ENCODE measurements at regions not wholly inside any gene's neighbourhood (a gene's known extent, or its start where the extent isn't known, plus 50 kb on each side); places are given as distances from the start of the nearest gene placed in this dataset.

- Mint-ChIP-seq H3K9me3 (ENCODE audit: insufficient read depth) (no peaks in the 10 kb centered on the region), H3K27me3 (ENCODE audit: low read depth) (peaks cover 16% of the 10 kb centered on the region), H3K36me3 (ENCODE audit: low read depth) (no peaks in the 10 kb centered on the region), H3K4me1 (ENCODE audit: low read depth) (no peaks in the 10 kb centered on the region), H3K4me3 (no peak overlapping the region), H3K27ac (no peak overlapping the region)
- CTCF ChIA-PET, result no interaction called here
- POLR2A ChIA-PET, result no interaction called here
- ATAC-seq (no peak), DNase-seq (no peak)
Measured at GRCh38 chr5:2023196-2023595, 140.5 kb upstream of the IRX4 start.

GRCh38 chr5:2022436-2022835 is 139.7 kb upstream of the IRX4 start:
- H3K4me3 Mint-ChIP-seq, result no peak overlapping the region
- H3K27me3 Mint-ChIP-seq (ENCODE audit: low read depth), result peaks cover 16% of the 10 kb centered on the region
- no peak overlapping the region for H3K27ac Mint-ChIP-seq
- POLR2A ChIA-PET, result no interaction called here
- H3K4me1 Mint-ChIP-seq (ENCODE audit: low read depth), result no peaks in the 10 kb centered on the region
- no peaks in the 10 kb centered on the region for H3K36me3 Mint-ChIP-seq (ENCODE audit: low read depth)
- H3K9me3 Mint-ChIP-seq (ENCODE audit: insufficient read depth), result no peaks in the 10 kb centered on the region
- no peak for ATAC-seq
- CTCF ChIA-PET, result no interaction called here
- no peak for DNase-seq

GRCh38 chr5:2021484-2022176 is 138.9 kb upstream of the IRX4 start:
- no peak for ATAC-seq
- no peak overlapping the region for H3K27ac Mint-ChIP-seq

GRCh38 chr5:2020730-2021129 is 138.0 kb upstream of the IRX4 start:
- Mint-ChIP-seq H3K4me3 (no peak overlapping the region), H3K9me3 (ENCODE audit: insufficient read depth) (no peaks in the 10 kb centered on the region), H3K4me1 (ENCODE audit: low read depth) (no peaks in the 10 kb centered on the region), H3K27ac (no peak overlapping the region), H3K27me3 (ENCODE audit: low read depth) (peaks cover 12% of the 10 kb centered on the region), H3K36me3 (ENCODE audit: low read depth) (no peaks in the 10 kb centered on the region)
- DNase-seq (no peak), ATAC-seq (no peak)
- ChIA-PET CTCF (no interaction called here), POLR2A (no interaction called here)

More at GRCh38 chr5:2021484-2022176, 138.9 kb upstream of the IRX4 start:
- ChIA-PET CTCF (no interaction called here), POLR2A (no interaction called here)
- no peaks in the 10 kb centered on the region for H3K9me3 Mint-ChIP-seq (ENCODE audit: insufficient read depth)
- H3K4me3 Mint-ChIP-seq, result no peak overlapping the region
- no peak for DNase-seq
- H3K36me3 Mint-ChIP-seq (ENCODE audit: low read depth), result no peaks in the 10 kb centered on the region
- no peaks in the 10 kb centered on the region for H3K4me1 Mint-ChIP-seq (ENCODE audit: low read depth)
- peaks cover 16% of the 10 kb centered on the region for H3K27me3 Mint-ChIP-seq (ENCODE audit: low read depth)

- POLR2A ChIA-PET, result no interaction called here
- DNase-seq, result no peak
- CTCF ChIA-PET, result interaction anchor here (1.5 kb wide), 1 partner anchor 256 kb away, joined by 3 read pairs; no protein-coding TSS in a partner anchor
- Mint-ChIP-seq H3K4me3 (no peak overlapping the region), H3K4me1 (ENCODE audit: low read depth) (no peaks in the 10 kb centered on the region), H3K9me3 (ENCODE audit: insufficient read depth) (no peaks in the 10 kb centered on the region), H3K36me3 (ENCODE audit: low read depth) (no peaks in the 10 kb centered on the region), H3K27me3 (ENCODE audit: low read depth) (peaks cover 9% of the 10 kb centered on the region), H3K27ac (no peak overlapping the region)
- no peak for ATAC-seq
Measured at GRCh38 chr5:2019716-2020115, 137.0 kb upstream of the IRX4 start.

GRCh38 chr5:2018390-2018724 is 135.6 kb upstream of the IRX4 start:
- CTCF ChIA-PET, result interaction anchor here (1.5 kb wide), 1 partner anchor 255 kb away, joined by 3 read pairs; no protein-coding TSS in a partner anchor
- Mint-ChIP-seq H3K4me3 (no peak overlapping the region), H3K36me3 (ENCODE audit: low read depth) (no peaks in the 10 kb centered on the region), H3K9me3 (ENCODE audit: insufficient read depth) (no peaks in the 10 kb centered on the region), H3K4me1 (ENCODE audit: low read depth) (no peaks in the 10 kb centered on the region), H3K27me3 (ENCODE audit: low read depth) (peaks cover 9% of the 10 kb centered on the region), H3K27ac (no peak overlapping the region)
- POLR2A ChIA-PET, result no interaction called here
- ATAC-seq (no peak), DNase-seq (no peak)

GRCh38 chr5:2017540-2018389 is 135.0 kb upstream of the IRX4 start:
- ChIA-PET POLR2A (no interaction called here), CTCF (no interaction called here)
- no peaks in the 10 kb centered on the region for H3K4me1 Mint-ChIP-seq (ENCODE audit: low read depth)
- ATAC-seq (no peak), DNase-seq (peak; percentile 52)
- H3K27ac Mint-ChIP-seq, result no peak overlapping the region
- H3K27me3 Mint-ChIP-seq (ENCODE audit: low read depth), result peaks cover 5% of the 10 kb centered on the region
- no peaks in the 10 kb centered on the region for H3K36me3 Mint-ChIP-seq (ENCODE audit: low read depth)
- H3K9me3 Mint-ChIP-seq (ENCODE audit: insufficient read depth), result no peaks in the 10 kb centered on the region
- H3K4me3 Mint-ChIP-seq, result no peak overlapping the region

- Mint-ChIP-seq H3K9me3 (ENCODE audit: insufficient read depth) (no peaks in the 10 kb centered on the region), H3K4me1 (ENCODE audit: low read depth) (no peaks in the 10 kb centered on the region), H3K36me3 (ENCODE audit: low read depth) (no peaks in the 10 kb centered on the region), H3K4me3 (no peak overlapping the region), H3K27ac (no peak overlapping the region), H3K27me3 (ENCODE audit: low read depth) (no peaks in the 10 kb centered on the region)
- ATAC-seq (no peak), DNase-seq (no peak)
- CTCF ChIA-PET, result no interaction called here
- POLR2A ChIA-PET, result no interaction called here
Measured at GRCh38 chr5:2015961-2016360, 133.2 kb upstream of the IRX4 start.

GRCh38 chr5:2015124-2015848 is 132.6 kb upstream of the IRX4 start:
- ChIA-PET CTCF (no interaction called here), POLR2A (no interaction called here)
- Mint-ChIP-seq H3K27me3 (ENCODE audit: low read depth) (no peaks in the 10 kb centered on the region), H3K27ac (no peak overlapping the region), H3K36me3 (ENCODE audit: low read depth) (no peaks in the 10 kb centered on the region), H3K9me3 (ENCODE audit: insufficient read depth) (no peaks in the 10 kb centered on the region), H3K4me3 (no peak overlapping the region), H3K4me1 (ENCODE audit: low read depth) (no peaks in the 10 kb centered on the region)
- ATAC-seq, result no peak
- no peak for DNase-seq

- Mint-ChIP-seq H3K4me3 (no peak overlapping the region), H3K36me3 (ENCODE audit: low read depth) (no peaks in the 10 kb centered on the region), H3K27ac (no peak overlapping the region), H3K27me3 (ENCODE audit: low read depth) (peaks cover 1% of the 10 kb centered on the region), H3K4me1 (ENCODE audit: low read depth) (no peaks in the 10 kb centered on the region), H3K9me3 (ENCODE audit: insufficient read depth) (no peaks in the 10 kb centered on the region)
- ChIA-PET POLR2A (no interaction called here), CTCF (no interaction called here)
- DNase-seq (no peak), ATAC-seq (no peak)
Measured at GRCh38 chr5:2014058-2014610, 131.4 kb upstream of the IRX4 start.

GRCh38 chr5:2013301-2014057 is 130.8 kb upstream of the IRX4 start:
- no peak for ATAC-seq

More at GRCh38 chr5:2013301-2014057, 130.8 kb upstream of the IRX4 start:
- POLR2A ChIA-PET, result no interaction called here
- Mint-ChIP-seq H3K9me3 (ENCODE audit: insufficient read depth) (no peaks in the 10 kb centered on the region), H3K36me3 (ENCODE audit: low read depth) (no peaks in the 10 kb centered on the region), H3K27me3 (ENCODE audit: low read depth) (peaks cover 3% of the 10 kb centered on the region), H3K4me1 (ENCODE audit: low read depth) (no peaks in the 10 kb centered on the region), H3K27ac (no peak overlapping the region), H3K4me3 (no peak overlapping the region)
- CTCF ChIA-PET, result no interaction called here
- no peak for DNase-seq
